IPS-NIHi7 (cell line): ENCODE measurements at regions not wholly inside any gene's neighbourhood (a gene's known extent, or its start where the extent isn't known, plus 50 kb on each side); places are given as distances from the start of the nearest gene placed in this dataset.
"Not testable (repeated sequence)": the region's sequence is repeated elsewhere in the genome, so short reads cannot be mapped to it uniquely, and the experiment has no call there.

Source experiments
- DNase-seq: peaks from one replicate; pipeline ENCODE4 v3.0.0; 2012; ENCODE audit warnings: mixed read lengths; ENCODE audit errors: extremely low spot score

DNA sequence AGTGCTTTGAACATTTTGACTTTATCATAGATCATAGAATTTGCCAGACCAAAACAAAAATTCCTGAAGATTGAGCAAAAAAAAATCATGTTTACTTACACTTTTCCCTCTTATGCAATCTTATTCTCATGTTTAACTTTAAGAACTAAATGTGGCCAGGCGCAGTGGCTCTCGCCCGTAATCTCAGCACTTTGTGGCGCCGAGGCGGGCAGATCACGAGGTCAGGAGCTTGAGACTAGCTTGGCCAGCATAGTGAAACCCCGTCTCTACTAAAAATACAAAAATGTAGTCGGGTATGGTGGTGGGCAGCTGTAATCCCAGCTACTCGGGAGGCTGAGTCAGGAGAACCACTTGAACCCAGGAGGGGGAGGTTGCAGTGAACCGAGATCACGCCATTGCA, 227.9 kb upstream of the KYNU start:
- DNase-seq, result no peak

DNA sequence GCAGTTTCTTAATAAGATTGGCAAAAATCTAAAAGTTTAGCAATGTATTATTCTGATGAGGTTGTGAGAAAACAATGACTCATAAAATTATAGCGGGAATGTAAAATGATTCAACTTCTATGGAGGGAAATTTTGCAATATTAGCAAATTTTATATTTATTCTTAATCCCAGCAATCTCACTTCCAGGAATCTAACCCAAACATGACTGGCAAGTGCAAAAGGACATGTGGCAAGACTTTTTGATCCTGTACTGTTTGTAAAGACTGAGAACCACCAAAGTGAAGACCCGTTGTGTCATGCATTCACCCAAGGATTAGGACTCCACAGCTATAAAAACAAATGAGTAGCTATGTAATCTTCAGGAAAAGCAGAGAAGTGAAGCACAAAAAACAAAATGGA, 234.8 kb upstream of the KYNU start:
- no peak for DNase-seq

DNA sequence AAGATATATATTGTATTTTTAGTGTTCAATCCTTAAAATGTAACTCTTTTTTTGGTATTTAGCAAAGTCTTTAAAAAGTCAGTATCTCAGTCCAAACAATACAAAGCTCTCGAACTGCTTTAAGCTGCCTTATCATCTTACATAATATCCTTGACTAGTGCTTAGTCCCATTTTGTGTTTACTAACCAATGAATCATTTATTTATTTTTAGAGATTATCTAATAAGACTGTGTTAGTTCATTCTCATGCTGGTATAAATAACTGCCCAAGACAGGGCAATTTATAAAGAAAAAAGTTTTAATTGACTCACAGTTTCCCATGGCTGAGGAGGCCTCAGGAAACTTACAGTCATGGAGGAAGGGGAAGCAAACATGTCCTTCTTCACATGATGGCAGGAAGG, 248.3 kb upstream of the KYNU start:
- no peak for DNase-seq

DNA sequence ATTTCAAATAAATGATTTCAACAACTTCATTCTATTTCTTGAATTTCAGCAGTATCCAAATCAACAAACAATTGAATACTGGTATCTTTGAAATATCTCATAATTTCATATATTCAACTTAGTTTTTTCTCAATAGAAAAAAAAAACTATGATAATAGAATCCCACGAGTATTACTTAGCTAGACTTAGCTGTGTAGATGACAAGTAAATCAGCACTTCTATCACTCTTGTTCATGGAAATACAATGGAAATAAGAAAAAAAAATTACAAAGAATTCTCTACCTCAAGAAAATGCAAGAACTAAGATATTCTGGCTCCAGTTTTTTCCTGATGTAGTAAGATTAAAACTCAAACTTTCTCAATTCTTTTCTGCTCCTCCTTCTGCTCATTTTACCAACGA, 256.2 kb upstream of the KYNU start:
- DNase-seq, result no peak

DNA sequence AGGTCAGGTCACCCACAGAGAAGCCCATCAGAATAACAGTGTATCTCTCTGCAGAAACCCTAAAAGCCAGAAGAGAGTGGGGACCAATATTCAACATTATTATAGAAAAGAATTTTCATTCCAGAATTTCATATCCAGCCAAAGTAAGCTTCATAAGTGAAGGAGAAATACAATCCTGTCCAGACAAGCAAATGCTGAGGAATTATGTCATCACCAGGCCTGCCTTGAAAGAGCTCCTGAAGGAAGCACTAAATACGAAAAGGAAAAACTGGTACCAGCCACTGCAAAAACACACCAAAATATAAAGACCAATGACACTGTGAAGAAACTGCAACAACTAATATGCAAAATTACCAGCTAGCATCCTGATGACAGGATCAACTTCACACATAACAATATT, 260.0 kb upstream of the KYNU start:
- DNase-seq, result no peak

DNA sequence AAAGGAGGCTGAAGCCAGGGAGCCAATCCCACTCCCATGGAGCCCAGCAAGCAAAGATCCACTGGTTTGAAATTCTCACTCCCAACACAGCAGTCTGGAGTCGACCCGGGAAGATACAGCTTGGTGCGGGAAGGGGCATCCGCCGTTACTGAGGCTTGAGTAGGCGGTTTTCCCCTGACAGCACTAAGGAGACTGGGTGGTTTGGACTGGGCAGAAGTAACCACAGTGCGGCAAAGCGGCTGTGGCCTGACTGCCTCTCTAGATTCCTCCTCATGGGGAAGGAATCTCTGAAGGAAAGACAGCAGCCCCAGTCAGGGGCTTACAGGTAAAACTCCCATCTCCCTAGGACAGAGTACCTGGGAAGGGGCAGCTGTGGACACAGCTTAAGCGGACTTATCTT, 261.6 kb upstream of the KYNU start:
- no peak for DNase-seq

DNA sequence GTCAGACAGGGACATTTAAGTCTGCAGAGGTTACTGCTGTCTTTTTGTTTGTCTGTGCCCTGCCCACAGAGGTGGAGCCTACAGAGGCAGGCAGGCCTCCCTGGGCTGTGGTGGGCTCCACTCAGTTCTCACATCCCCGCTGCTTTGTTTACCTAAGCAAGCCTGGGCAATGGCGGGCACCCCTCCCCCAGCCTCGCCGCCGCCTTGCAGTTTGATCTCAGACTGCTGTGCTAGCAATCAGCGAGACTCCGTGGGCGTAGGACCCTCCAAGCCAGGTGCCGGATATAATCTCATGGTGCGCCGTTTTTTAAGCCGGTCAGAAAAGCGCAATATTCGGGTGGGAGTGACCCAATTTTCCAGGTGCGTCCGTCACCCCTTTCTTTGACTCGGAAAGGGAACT, 264.3 kb upstream of the KYNU start:
- not testable (repeated sequence) for DNase-seq

DNA sequence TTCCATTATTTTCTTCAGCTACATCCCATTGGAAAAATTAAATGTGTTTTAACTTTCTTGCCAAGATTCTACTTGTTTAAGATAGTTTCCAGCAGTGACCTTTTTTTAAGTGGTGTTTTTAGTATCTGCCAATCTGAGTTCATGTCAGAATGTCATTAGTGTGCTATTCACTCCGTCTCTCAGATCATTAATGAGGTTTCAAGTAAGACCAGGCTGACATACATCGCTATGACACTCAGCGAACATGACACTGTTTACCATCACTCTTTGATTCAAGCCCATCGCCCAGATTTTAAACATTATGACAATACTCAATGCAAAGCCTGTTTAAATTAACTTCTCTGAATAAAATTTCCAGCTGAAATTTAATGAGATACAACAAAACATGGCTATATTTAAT, 272.0 kb upstream of the KYNU start:
- no peak for DNase-seq

DNA sequence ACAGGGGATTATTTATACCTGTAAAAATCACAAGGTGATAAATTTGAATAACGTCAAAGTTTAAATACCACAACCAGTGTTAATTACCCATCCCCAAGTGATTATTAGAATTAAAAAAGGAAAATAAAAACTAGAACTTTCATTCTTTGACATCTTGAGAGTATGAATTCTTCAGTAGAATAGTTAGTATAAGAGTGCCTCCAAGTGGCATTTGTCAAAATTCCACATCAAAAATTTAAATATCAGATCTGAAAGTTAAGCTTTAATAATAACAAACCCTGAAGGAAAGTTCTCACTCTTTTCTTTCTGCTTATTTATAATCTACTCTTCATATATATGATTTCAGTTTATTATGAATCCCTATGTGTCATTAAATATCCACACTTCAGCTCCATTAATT, 273.7 kb upstream of the KYNU start:
- DNase-seq, result no peak

DNA sequence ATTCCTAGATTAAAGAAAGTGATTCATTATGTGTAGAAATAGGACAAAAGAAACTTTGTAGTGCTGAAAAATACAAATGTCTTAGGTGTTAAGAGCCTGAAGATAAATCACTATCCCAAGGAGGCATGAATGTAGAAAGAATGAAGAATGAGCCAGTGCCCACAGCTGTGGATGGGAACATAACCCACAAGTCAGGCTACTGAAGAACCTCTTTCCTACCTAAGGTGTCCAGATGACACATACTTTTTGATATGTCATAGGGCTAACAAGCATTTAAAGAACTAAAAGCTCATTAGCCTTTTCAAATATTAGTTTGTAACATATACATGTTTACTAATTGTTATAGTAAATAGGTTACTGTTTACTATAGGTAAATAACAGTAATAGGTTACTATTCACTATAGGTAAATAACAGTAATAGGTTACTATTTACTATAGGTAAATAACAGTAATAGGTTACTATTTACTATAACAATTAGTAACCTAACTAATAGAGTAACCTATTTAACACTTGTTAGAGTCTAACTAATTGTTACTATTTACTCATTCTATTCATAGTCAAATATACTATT, 275.0 kb upstream of the KYNU start:
- no peak for DNase-seq

DNA sequence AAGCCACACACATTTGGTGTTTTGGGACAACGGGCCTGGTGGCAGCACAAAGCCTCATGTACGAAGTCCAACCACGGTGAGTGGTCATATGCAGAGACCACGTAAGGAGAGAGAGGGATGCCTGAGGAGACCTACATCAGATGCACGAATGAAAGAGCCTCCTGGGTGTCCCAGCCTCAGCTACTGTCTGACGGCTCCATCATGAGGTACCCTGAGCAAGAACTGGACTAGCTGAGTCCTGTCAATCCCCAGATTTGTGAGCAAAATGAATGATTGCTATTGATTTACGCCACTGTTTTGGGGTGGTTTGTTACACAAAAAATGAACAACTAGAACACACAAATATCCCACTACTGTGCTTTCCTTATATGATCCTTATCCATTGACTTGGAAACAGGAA, 275.7 kb upstream of the KYNU start:
- no peak for DNase-seq

DNA sequence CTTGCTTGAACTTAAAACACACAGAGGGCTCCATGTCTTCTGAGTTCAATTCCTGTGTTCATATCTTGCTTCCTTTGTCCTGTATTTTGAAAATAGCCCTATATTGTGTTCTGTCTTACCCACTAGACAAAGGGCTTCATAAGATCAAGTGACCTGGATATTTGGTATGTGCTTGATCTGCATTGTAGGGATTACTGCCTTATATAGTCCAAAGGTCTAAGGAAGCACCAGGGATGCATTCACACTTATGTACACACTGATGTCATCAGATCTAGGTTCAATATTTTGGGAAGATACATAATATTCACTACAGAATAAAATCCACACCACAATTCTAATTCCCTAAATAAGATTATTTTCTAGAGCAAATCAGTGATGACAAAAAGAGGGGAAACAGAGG, 278.0 kb upstream of the KYNU start:
- no peak for DNase-seq

DNA sequence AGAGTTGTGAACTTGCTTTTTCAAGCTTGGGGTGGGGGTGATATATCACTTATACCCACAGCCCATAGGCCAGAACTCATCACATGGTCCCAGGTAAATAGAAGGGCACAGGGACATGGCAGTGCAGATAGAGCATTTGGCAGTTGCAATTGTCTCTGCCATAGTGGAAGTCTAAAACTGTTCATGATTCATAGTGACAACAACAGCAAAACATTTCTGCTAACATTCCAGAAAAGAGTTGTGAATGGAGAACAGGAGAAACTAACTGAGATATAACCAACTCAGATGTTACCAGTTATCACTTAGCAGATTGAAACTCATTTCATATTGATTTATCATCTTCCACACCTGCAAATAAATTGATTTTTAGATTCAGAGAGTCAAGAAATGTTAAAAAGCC, 278.6 kb upstream of the KYNU start:
- no peak for DNase-seq

DNA sequence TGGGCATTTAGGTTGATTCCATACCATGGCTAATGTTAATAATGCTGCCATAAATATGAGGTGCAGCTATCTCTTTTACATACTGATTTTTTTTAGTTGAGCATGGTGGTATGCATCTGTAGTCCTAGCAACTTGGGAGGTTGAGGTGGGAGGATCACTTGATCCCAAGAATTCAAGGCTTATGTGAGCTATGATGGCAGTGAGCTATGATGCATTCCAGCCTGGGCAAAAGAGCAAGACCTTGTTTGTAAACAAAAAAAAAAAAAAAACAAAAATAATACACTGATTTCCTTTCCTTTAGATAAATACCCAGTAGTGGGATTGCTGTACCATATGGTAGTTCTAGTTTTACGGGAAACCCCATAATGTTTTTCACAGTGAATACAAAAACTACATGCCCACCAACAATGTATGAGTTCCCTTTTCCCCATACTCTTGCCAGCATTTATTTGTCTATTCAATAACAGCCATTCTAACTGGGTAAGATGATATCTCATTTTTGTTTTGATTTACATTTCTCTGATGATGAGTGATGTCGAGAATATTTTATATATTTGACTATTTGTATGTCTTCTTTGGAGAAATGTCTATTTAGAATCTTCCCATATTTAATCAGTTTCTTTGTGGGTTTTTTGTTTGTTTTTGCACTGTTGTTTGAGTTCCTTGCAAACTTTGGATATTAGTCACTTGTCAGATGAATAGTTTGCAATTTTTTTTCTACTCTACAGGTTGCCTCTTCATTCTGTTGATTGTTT, 281.0 kb upstream of the KYNU start:
- no peak for DNase-seq

DNA sequence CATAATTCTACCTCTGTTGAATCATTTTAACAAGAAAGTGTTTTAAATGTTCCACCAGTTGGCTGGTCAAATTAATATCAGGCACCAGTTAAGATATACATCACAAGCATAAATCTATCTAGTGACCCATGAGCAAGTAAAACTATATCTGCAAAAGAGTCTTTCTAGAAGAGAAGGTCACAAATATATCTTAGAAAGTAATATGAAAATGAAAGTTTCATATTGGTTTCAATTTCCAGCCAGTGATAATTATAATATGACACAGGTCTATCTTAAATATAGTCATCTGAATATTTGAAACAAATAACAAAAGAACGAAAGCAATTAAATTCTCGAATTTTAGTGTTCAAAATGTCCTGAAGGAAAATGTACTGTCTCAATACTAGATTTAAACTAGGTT, 282.5 kb upstream of the KYNU start:
- no peak for DNase-seq

DNA sequence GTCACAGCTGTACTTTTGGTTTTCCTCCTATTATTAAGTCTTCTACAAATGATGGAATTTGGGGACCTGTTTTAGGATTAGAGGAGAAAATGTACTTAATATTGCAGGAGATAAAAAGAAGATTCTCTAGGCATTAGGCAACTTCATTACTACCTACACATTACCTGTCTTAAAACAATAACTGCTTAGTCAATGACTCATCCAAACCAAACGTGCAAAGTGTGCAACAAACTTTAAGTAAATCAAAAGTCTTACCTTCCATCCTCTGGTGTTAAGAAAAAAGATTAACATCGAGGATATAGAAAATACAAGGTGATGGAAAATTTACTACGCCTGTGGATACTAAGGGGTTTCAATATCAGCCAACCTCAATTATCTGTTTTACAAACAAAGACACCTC, 285.3 kb upstream of the KYNU start:
- no peak for DNase-seq

DNA sequence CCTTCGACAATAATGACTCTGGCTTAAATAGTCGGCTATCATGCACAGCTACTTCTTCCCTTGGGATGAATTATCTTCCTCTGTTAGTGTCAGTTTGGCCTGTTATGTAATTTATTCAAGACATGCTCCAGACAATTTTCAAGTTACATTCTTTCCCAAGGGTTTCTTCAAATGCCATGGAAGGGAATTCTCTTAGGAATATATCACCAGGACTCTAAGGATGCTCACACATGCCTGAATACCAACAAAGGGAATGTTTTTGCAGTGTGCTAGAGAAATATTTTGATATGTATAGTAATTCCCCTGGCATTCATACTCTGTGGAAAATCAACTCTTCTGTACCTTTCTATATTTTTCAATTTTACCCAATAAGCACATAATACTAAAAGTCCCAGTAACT, 286.0 kb upstream of the KYNU start:
- no peak for DNase-seq

DNA sequence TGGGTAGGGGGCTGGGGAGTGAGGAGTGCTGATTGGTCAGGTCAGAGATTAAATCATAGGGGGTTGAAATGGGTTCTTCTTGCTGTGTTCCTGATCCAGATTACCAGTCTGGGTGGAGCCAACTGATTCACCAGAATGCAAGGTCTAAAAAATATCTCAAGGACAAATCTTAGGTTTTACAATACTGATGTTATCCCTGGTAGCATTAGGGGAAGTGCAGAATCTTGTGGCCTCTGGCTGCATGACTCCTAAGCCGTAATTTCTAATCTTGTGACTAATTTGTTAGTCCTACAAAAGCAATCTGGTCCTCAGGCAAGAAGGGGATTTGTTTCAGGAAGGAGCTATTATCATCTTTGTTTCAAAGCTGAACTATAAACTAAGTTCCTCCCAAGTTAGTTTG, 289.2 kb upstream of the KYNU start:
- no peak for DNase-seq

DNA sequence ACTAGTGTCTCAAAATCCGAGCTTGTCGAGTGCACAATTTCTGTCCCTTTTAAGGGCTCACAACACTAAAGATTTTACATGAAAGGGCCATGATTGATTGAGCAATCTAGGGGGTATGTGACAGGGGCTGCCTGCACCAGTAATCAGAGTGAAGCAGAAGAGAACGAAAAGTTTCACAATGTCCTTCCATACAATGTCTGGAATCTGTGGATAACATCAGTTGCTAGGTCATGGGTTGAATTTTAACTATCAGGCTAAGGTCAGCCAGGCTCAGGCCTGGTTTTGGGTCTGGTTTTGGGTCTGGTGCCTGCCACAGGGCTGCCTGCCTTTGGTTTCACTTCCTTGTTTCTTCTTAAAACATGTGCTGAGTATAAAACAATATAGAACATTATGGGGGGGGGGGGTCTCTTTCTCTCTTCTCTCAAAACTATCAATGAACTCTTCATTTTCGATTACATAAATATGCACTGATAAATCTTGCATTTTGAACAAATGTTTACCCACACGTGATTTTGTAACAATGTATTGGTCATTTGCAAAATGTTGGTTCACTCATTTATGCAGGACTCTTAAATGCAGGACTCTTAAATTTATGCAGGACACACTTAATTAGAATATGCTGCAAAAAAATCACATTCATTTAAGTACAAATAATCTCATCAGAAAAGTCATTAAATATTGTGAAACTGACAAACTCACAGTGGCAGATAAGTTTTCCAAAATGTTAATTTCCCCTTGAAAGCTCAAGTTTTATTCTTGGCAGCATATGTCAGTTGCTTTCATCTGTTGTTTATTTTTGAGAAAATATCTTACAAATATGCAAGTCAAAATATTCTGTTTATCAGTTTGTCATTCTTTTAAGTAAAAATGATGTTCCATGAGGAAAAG, 290.5 kb upstream of the KYNU start:
- DNase-seq, result no peak

DNA sequence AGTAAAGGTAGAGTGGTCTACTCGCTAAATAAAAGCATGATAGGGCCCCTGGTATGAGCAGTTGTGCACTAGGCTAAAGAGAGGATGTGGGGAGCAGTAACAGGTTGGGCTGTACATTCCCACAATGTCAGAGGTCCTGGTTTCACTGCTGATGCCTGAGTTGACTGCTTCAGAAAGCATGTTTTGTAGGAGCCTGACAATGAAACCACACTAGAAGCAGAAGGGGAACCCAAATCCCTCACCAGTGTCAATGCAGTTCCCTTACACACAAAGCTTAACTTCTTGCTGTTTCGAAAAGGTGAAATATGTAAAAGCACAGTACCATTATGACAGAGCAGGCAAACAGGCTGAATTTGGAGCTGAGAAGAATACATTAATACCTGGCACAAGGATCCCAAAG, 291.7 kb upstream of the KYNU start:
- DNase-seq, result no peak

DNA sequence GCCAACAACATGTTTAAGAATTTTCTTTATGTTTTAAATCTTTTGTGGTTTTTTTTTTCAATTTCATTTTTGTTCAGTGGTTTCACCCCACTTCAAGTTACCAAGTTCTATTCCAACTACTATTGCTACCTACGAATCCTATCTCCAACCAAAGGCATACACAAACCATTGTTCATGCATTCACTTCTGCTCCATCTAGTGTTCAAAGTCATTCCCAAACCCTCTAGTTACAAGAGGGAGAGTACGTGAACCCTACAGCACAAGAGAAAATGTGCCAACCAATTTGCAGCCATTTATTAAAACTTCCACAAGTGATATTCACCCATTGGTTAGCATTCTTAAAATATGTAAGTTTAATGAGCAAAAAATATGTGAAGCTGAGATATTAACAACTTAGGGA, 295.1 kb upstream of the KYNU start:
- peak; percentile 10 for DNase-seq

DNA sequence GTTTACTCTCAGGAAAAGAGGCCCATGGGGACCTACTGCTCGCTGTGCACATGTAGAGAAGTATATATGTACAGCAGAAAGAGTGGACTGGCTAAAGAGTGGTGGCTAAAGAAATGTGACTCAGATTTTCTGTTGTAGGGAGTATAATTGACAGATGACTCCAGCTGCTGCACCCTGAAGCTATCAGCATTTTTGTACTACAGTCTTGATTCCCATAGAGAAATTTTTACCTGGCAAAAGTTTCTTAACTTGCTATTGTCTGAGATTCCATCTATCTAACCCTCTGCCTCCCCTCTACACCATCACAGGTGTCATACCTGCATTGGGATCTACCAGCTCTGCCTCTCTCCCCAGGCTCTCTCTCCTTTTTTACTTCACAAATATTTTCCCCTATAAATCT, 296.0 kb upstream of the KYNU start:
- DNase-seq, result no peak

DNA sequence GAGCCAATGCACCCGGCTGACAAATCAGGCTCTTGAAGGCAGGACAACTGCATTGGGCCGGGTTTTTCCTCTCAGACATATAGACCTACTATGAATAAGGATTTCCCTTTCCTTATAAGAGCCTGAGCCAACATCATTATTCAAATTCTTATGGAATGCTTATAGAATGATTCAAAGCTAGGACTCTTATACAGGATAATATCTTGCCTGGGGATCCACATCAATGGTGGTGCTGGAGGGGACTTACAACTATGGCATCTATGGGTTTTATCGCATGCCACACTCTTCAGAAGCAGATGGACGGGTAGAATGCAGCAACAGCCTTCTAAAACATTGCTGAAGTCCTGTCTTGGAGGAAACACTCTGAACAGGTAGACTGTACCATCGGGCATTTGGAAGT, 296.8 kb upstream of the KYNU start:
- DNase-seq, result no peak
